HCT116 (cell line): ENCODE measurements at regions not wholly inside any gene's neighbourhood (a gene's known extent, or its start where the extent isn't known, plus 50 kb on each side); places are given as distances from the start of the nearest gene placed in this dataset.

Experiments used
- ATAC-seq: fragments of 200-7000 bp; cut with Tn5 transposase; 2 replicates; pipeline ENCODE4 v1.9.1; 2020; ENCODE audit warnings: mild to moderate bottlenecking, moderate library complexity
- BruUV-seq: library from RNA; stranded (reverse); fragments of 400-500 nt; replicated peaks from 2 replicates; lab custom pipeline; 2021; lab: Mats Ljungman, UMichigan
- CTCF ChIA-PET: fragments of 300-600 bp; sonication (Branson Sonifier 250); formaldehyde crosslinking; loops from one replicate; lab custom pipeline; 2021; ENCODE audit warnings: antibody characterized with exemption; lab: Charles Lee
- POLR2A ChIA-PET: fragments of 300-600, 350-600 bp; sonication (Branson Sonifier 250); formaldehyde crosslinking; loops from one replicate; lab custom pipeline; 2021; ENCODE audit warnings: antibody characterized with exemption; lab: Charles Lee
- RAD21 ChIA-PET, 2 experiments: fragments of 300-600 bp; sonication (Branson Sonifier 250); formaldehyde crosslinking; loops; one replicate each; lab custom pipeline; 2023; ENCODE audit warnings: low total read pairs in 2 of 2; ENCODE audit not compliant: uncharacterized antibody in 2 of 2, unreplicated experiment in 2 of 2, low non-redundant PET in 1 of 2; lab: Charles Lee
- DNase-seq: peaks from one replicate; pipeline ENCODE4 v3.0.0-alpha.2; 2010; ENCODE audit warnings: low read depth, low spot score
- H2AFZ ChIP-seq: fragments of 200-600 bp; shearing (Covaris generic), sonication (generic); 2 replicates; pipeline ENCODE4 v1.6.1; 2017; ENCODE audit warnings: low read depth, mixed run types, mixed read lengths, antibody characterized with exemption, low read length; ENCODE audit not compliant: poor library complexity, severe bottlenecking
- H3K27ac ChIP-seq: 2 replicates; pipeline ENCODE4 v1.5.1; 2012; ENCODE audit warnings: low read depth, low read length
- H3K27me3 ChIP-seq: fragments of 200-600 bp; sonication (generic); 2 replicates; pipeline ENCODE4 v1.6.1; 2016; ENCODE audit warnings: mixed run types, low read length, mixed read lengths; ENCODE audit not compliant: insufficient read depth
- H3K36me3 ChIP-seq, 2 experiments: fragments of 200-500 bp in 1 of 2; fragments of 200-600 bp in 1 of 2; sonication (Bioruptor generic) in 1 of 2; sonication (generic) in 1 of 2; 2 replicates each; pipeline versions ENCODE4 v1.5.1 to v1.6.1; 2014 to 2016; ENCODE audit warnings: low read length in 2 of 2, inconsistent platforms in 1 of 2, mixed read lengths in 1 of 2, mixed run types in 1 of 2; ENCODE audit not compliant: insufficient read depth in 2 of 2, control insufficient read depth in 1 of 2
- H3K4me1 ChIP-seq, 2 experiments: fragments of 200-600 bp in 1 of 2; sonication (generic) in 1 of 2; 2 replicates each; pipeline versions ENCODE4 v1.5.1 to v1.6.1; 2012 to 2017; ENCODE audit warnings: low read length in 2 of 2, inconsistent platforms in 1 of 2, mild to moderate bottlenecking in 1 of 2, mixed read lengths in 1 of 2, mixed run types in 1 of 2, moderate library complexity in 1 of 2; ENCODE audit not compliant: insufficient read depth in 2 of 2, control insufficient read depth in 1 of 2
- H3K4me2 ChIP-seq: fragments of 200-600 bp; sonication (generic); 2 replicates; pipeline ENCODE4 v1.6.1; 2017; ENCODE audit warnings: mixed run types, low read length, mixed read lengths
- H3K4me3 ChIP-seq, 2 experiments: fragments of 200-600 bp in 1 of 2; sonication (generic) in 1 of 2; replicated peaks in 1 of 2; 2 replicates each; pipeline ENCODE4 v1.5.1; 2011 to 2016; ENCODE audit warnings: low read length in 2 of 2, control low read depth in 1 of 2, low read depth in 1 of 2, mild to moderate bottlenecking in 1 of 2, mixed read lengths in 1 of 2, mixed run types in 1 of 2
- H3K79me2 ChIP-seq: fragments of 200-600 bp; sonication (generic); 2 replicates; pipeline ENCODE4 v1.6.1; 2017; ENCODE audit warnings: mild to moderate bottlenecking, mixed run types, low read length, moderate library complexity, mixed read lengths; ENCODE audit not compliant: insufficient read depth
- H3K9ac ChIP-seq: fragments of 200-600 bp; sonication (generic); 2 replicates; pipeline ENCODE4 v1.6.1; 2016; ENCODE audit warnings: low read length, mixed read lengths
- H3K9me2 ChIP-seq: fragments of 200-600 bp; sonication (generic), shearing (Covaris generic); 2 replicates; pipeline ENCODE4 v1.6.1; 2017; ENCODE audit warnings: mixed run types, mild to moderate bottlenecking, moderate library complexity; ENCODE audit not compliant: insufficient read depth
- H3K9me3 ChIP-seq, 2 experiments: fragments of 200-500 bp in 1 of 2; fragments of 200-600 bp in 1 of 2; sonication (Bioruptor generic) in 1 of 2; sonication (generic) in 1 of 2; 2 replicates each; pipeline ENCODE4 v1.6.1; 2014 to 2017; ENCODE audit warnings: low read length in 2 of 2, mixed read lengths in 2 of 2, inconsistent platforms in 1 of 2, low read depth in 1 of 2, mild to moderate bottlenecking in 1 of 2, mixed run types in 1 of 2, moderate library complexity in 1 of 2; ENCODE audit not compliant: control insufficient read depth in 1 of 2, insufficient read depth in 1 of 2
- H4K20me1 ChIP-seq: fragments of 200-600 bp; sonication (generic), shearing (Covaris generic); 2 replicates; pipeline ENCODE4 v1.6.1; 2017; ENCODE audit warnings: mixed run types, mild to moderate bottlenecking, moderate library complexity; ENCODE audit not compliant: insufficient read depth
- CBX3 ChIP-seq: IDR thresholded peaks from 2 replicates; pipeline ENCODE4 v1.6.1; 2012; ENCODE audit warnings: low read depth
- ELF1 ChIP-seq: IDR thresholded peaks from 2 replicates; pipeline ENCODE4 v1.6.1; 2012; ENCODE audit warnings: low read depth, borderline replicate concordance
- EZH2phosphoT487 ChIP-seq: fragments of 200-600 bp; IDR thresholded peaks from 2 replicates; pipeline ENCODE4 v1.6.1; 2018; ENCODE audit warnings: antibody characterized with exemption, borderline replicate concordance
- JUND ChIP-seq: IDR thresholded peaks from 2 replicates; pipeline ENCODE4 v1.6.1; 2012
- MAX ChIP-seq: IDR thresholded peaks from 2 replicates; pipeline ENCODE4 v1.6.1; 2012
- RAD21 ChIP-seq: IDR thresholded peaks from 2 replicates; pipeline ENCODE4 v1.6.1; 2012; ENCODE audit warnings: low read depth, mild to moderate bottlenecking
- REST ChIP-seq: IDR thresholded peaks from 2 replicates; pipeline ENCODE4 v1.6.1; 2012; ENCODE audit warnings: low read depth
- SIN3A ChIP-seq: IDR thresholded peaks from 2 replicates; pipeline ENCODE4 v1.6.1; 2012; ENCODE audit warnings: low read depth
- SP1 ChIP-seq: IDR thresholded peaks from 2 replicates; pipeline ENCODE4 v1.6.1; 2012; ENCODE audit warnings: low read depth
- TCF7L2 ChIP-seq: IDR thresholded peaks from 2 replicates; pipeline ENCODE4 v1.7.0; 2011; ENCODE audit warnings: borderline replicate concordance, inconsistent platforms; ENCODE audit not compliant: insufficient read depth, insufficient read length; ENCODE audit errors: extremely low read depth
- YY1 ChIP-seq: IDR thresholded peaks from 2 replicates; pipeline ENCODE4 v1.6.1; 2011; ENCODE audit warnings: low read length, low read depth, moderate library complexity, mild to moderate bottlenecking; ENCODE audit not compliant: insufficient replicate concordance; ENCODE audit errors: extremely low read depth
- ZFX ChIP-seq: fragments of 450-650 bp; IDR thresholded peaks from 2 replicates; pipeline ENCODE4 v1.6.1; 2017
- intact Hi-C: fragments of 100-400 bp; cut with micrococcal nuclease; formaldehyde crosslinking; loops from 2 replicates; pipeline ENCODE4 v1.10.0; 2022

- ChIA-PET POLR2A (no interaction called here), CTCF (no interaction called here), RAD21 (no interaction called here)
- Histone ChIP-seq H3K9me3 (no peaks in the 10 kb centered on the region), H3K9me2 (no peaks in the 10 kb centered on the region), H4K20me1 (no peaks in the 10 kb centered on the region), H3K4me1 (peaks cover 2 to 9% of the 10 kb centered on the region in 2 experiments; a peak in 3 of 4 replicates), H3K27ac (no peak overlapping the region), H3K4me3 (no peak overlapping the region), H3K9ac (no peak overlapping the region), H3K79me2 (no peaks in the 10 kb centered on the region), H3K27me3 (peaks cover 34% of the 10 kb centered on the region; the same call in 1 of the 2 replicates), H3K36me3 (no peaks in the 10 kb centered on the region), H2AFZ (no peak overlapping the region), H3K4me2 (no peak overlapping the region)
- no peak for ATAC-seq
- TF ChIP-seq CBX3 (no peak), YY1 (no peak), RAD21 (no peak), MAX (no peak), ELF1 (no peak), TCF7L2 (no peak), REST (no peak), ZFX (no peak), JUND (no peak), SP1 (no peak), SIN3A (no peak), EZH2phosphoT487 (no peak)
- DNase-seq, result no peak
- intact Hi-C loops, result no loop called here
- BruUV-seq, result no TSS peak
Measured at GRCh38 chr3:186454881-186455703, 89.1 kb downstream of the CRYGS start.
